Keratinocyte (primary cell): ENCODE measurements at regions not wholly inside any gene's neighbourhood (a gene's known extent, or its start where the extent isn't known, plus 50 kb on each side); places are given as distances from the start of the nearest gene placed in this dataset.
A peak's percentile ranks its signal among the peaks of the same experiment; 100 is the strongest.

Source experiments
- DNase-seq: peaks from one replicate; pipeline ENCODE4 v3.0.0-alpha.2; 2011; ENCODE audit warnings: low read depth, missing footprints, low spot score
- FAIRE-seq: peaks from 2 replicates; lab custom pipeline; 2011; peaks lifted over from hg19 to GRCh38; lab: Jason Lieb, UNC
- H2AFZ ChIP-seq: 2 replicates; pipeline ENCODE4 v1.6.0; 2012; ENCODE audit warnings: low read length, control low read depth, inconsistent platforms; ENCODE audit not compliant: control insufficient read depth
- H3K27ac ChIP-seq: 2 replicates; pipeline ENCODE4 v1.5.1; 2011; ENCODE audit warnings: low read length; ENCODE audit not compliant: control insufficient read depth, insufficient read depth
- H3K27me3 ChIP-seq: 3 replicates; pipeline ENCODE4 v1.6.0; 2011; ENCODE audit warnings: low read length; ENCODE audit not compliant: control insufficient read depth, insufficient read depth; ENCODE audit errors: extremely low read depth
- H3K36me3 ChIP-seq, 2 experiments: 2 replicates in 1 of 2; 3 replicates in 1 of 2; pipeline ENCODE4 v1.5.1; 2011; ENCODE audit warnings: low read length in 2 of 2, mild to moderate bottlenecking in 1 of 2; ENCODE audit not compliant: control insufficient read depth in 2 of 2, insufficient read depth in 2 of 2; ENCODE audit errors: extremely low read depth in 1 of 2
- H3K4me1 ChIP-seq: 3 replicates; pipeline ENCODE4 v1.5.1; 2011; ENCODE audit warnings: low read length; ENCODE audit not compliant: control insufficient read depth, insufficient read depth; ENCODE audit errors: extremely low read depth
- H3K4me2 ChIP-seq: 3 replicates; pipeline ENCODE4 v1.6.0; 2011; ENCODE audit warnings: low read depth, low read length; ENCODE audit not compliant: control insufficient read depth, insufficient read depth; ENCODE audit errors: extremely low read depth
- H3K4me3 ChIP-seq, 3 experiments: fragments of 200-600 bp in 1 of 3; sonication (generic) in 1 of 3; 2 replicates in 2 of 3; 3 replicates in 1 of 3; pipeline ENCODE4 v1.5.1; 2011 to 2016; ENCODE audit warnings: low read length in 3 of 3, mild to moderate bottlenecking in 3 of 3, control low read depth in 2 of 3, inconsistent platforms in 1 of 3, low read depth in 1 of 3, mixed read lengths in 1 of 3, mixed run types in 1 of 3, moderate library complexity in 1 of 3; ENCODE audit not compliant: control insufficient read depth in 2 of 3, insufficient read depth in 2 of 3; ENCODE audit errors: extremely low read depth in 1 of 3
- H3K79me2 ChIP-seq: 2 replicates; pipeline ENCODE4 v1.6.0; 2012; ENCODE audit warnings: low read length; ENCODE audit not compliant: control insufficient read depth, insufficient read depth
- H3K9ac ChIP-seq: 3 replicates; pipeline ENCODE4 v1.6.0; 2011; ENCODE audit warnings: low read length; ENCODE audit not compliant: control insufficient read depth, insufficient read depth; ENCODE audit errors: extremely low read depth
- H3K9me1 ChIP-seq: 3 replicates; pipeline ENCODE4 v1.6.0; 2011; ENCODE audit warnings: low read length; ENCODE audit not compliant: control insufficient read depth, insufficient read depth; ENCODE audit errors: extremely low read depth
- H3K9me3 ChIP-seq: 2 replicates; pipeline ENCODE4 v1.5.1; 2012; ENCODE audit warnings: low read depth, low read length; ENCODE audit not compliant: control insufficient read depth
- H4K20me1 ChIP-seq: 3 replicates; pipeline ENCODE4 v1.6.0; 2011; ENCODE audit warnings: low read length; ENCODE audit not compliant: control insufficient read depth, insufficient read depth; ENCODE audit errors: extremely low read depth
- CTCF ChIP-seq, 3 experiments: IDR thresholded peaks in 1 of 3; conservative IDR thresholded peaks in 1 of 3; optimal IDR thresholded peaks in 1 of 3; 2 replicates in 2 of 3; 3 replicates in 1 of 3; pipeline versions ENCODE3 to v1.5.1; 2011; ENCODE audit warnings: low read length in 3 of 3, mild to moderate bottlenecking in 3 of 3, moderate library complexity in 2 of 3, control low read depth in 1 of 3, inconsistent platforms in 1 of 3; ENCODE audit not compliant: insufficient read depth in 2 of 3; ENCODE audit errors: extremely low read depth in 1 of 3
- EZH2 ChIP-seq: IDR thresholded peaks from one replicate; pipeline ENCODE4 v1.6.1; 2012; ENCODE audit warnings: inconsistent platforms, mild to moderate bottlenecking, low read length, moderate library complexity
- dilution Hi-C: fragments of 300-500 bp; cut with MboI; formaldehyde crosslinking; loops from one replicate; pipeline ENCODE4 v1.7.0; 2020; ENCODE audit warnings: low sequenced_read_pairs; ENCODE audit not compliant: extremely low pct_ligation_motif_present

- Histone ChIP-seq H3K36me3 (no peaks in the 10 kb centered on the region), H2AFZ (peak overlapping the region; percentile 93), H3K4me2 (peak overlapping the region; percentile 66), H3K9ac (peak overlapping the region; percentile 8), H3K4me3 (peak overlapping the region in 1 of 3 experiments; percentile 9), H3K79me2 (no peaks in the 10 kb centered on the region), H3K27me3 (no peaks in the 10 kb centered on the region), H4K20me1 (no peaks in the 10 kb centered on the region), H3K9me1 (no peaks in the 10 kb centered on the region), H3K9me3 (no peaks in the 10 kb centered on the region), H3K27ac (peak overlapping the region; percentile 69), H3K4me1 (peaks cover 27% of the 10 kb centered on the region)
- TF ChIP-seq EZH2 (no peak), CTCF (optimal IDR thresholded peaks at IDR 0.05 in 1 of 3, IDR thresholded peaks at IDR 0.05 in 1 of 3, conservative IDR thresholded peaks at IDR 0.05 in 1 of 3; ENCODE audit: extremely low read depth in 1 of 3, insufficient read depth in 2 of 3, low read length in 3 of 3) (no peak)
- dilution Hi-C loops, result no loop called here
- FAIRE-seq (no peak), DNase-seq (no peak)
Measured at GRCh38 chr15:35307026-35307425, 221.9 kb upstream of the NANOGP8 start.

GRCh38 chr15:35306361-35306981, 221.4 kb upstream of the NANOGP8 start:
- H2AFZ ChIP-seq, result peak overlapping the region; percentile 93

More at GRCh38 chr15:35306361-35306981, 221.4 kb upstream of the NANOGP8 start:
- peak overlapping the region; percentile 66 for H3K4me2 ChIP-seq
- dilution Hi-C loops, result no loop called here
- H3K79me2 ChIP-seq, result no peaks in the 10 kb centered on the region
- no peaks in the 10 kb centered on the region for H3K9me3 ChIP-seq
- peak overlapping the region; percentile 8 for H3K9ac ChIP-seq
- DNase-seq, result no peak
- peak overlapping the region in 2 of 3 experiments; percentile 8 to 35 for H3K4me3 ChIP-seq
- H3K27me3 ChIP-seq, result no peaks in the 10 kb centered on the region
- no peaks in the 10 kb centered on the region for H3K9me1 ChIP-seq
- FAIRE-seq, result peak; percentile 91
- peak overlapping the region; percentile 69 for H3K27ac ChIP-seq
- H3K4me1 ChIP-seq, result peaks cover 27% of the 10 kb centered on the region
- no peaks in the 10 kb centered on the region for H4K20me1 ChIP-seq
- TF ChIP-seq EZH2 (no peak), CTCF (optimal IDR thresholded peaks at IDR 0.05 in 1 of 3, IDR thresholded peaks at IDR 0.05 in 1 of 3, conservative IDR thresholded peaks at IDR 0.05 in 1 of 3; ENCODE audit: extremely low read depth in 1 of 3, insufficient read depth in 2 of 3, low read length in 3 of 3) (no peak)
- no peaks in the 10 kb centered on the region for H3K36me3 ChIP-seq
